Neural cell (in vitro differentiated cells): ENCODE measurements at regions not wholly inside any gene's neighbourhood (a gene's known extent, or its start where the extent isn't known, plus 50 kb on each side); places are given as distances from the start of the nearest gene placed in this dataset.

Experiments used
- CTCF ChIP-seq: fragments of 450-650 bp; IDR thresholded peaks from 2 replicates; pipeline ENCODE4 v1.5.1; 2014; ENCODE audit warnings: antibody characterized with exemption, mild to moderate bottlenecking, moderate library complexity; ENCODE audit not compliant: poor library complexity, severe bottlenecking
- EP300 ChIP-seq: fragments of 450-650 bp; conservative IDR thresholded peaks from 2 replicates; pipeline ENCODE4 v1.6.1; 2014; ENCODE audit warnings: antibody characterized with exemption, mild to moderate bottlenecking, moderate library complexity; ENCODE audit not compliant: poor library complexity, severe bottlenecking
- EZH2 ChIP-seq: fragments of 200-600, 300-800 bp; shearing (Covaris generic), sonication (generic); IDR thresholded peaks from 2 replicates; pipeline ENCODE4 v1.6.1; 2014; ENCODE audit warnings: antibody characterized with exemption, low read length, borderline replicate concordance, mild to moderate bottlenecking; ENCODE audit not compliant: insufficient read depth, poor library complexity, severe bottlenecking
- POLR2AphosphoS5 ChIP-seq: IDR thresholded peaks from 2 replicates; pipeline ENCODE4 v1.6.1; 2012
- RAD21 ChIP-seq: fragments of 450-650 bp; conservative IDR thresholded peaks from 2 replicates; pipeline ENCODE4 v1.6.1; 2014; ENCODE audit warnings: antibody characterized with exemption, mild to moderate bottlenecking, moderate library complexity
- SMC3 ChIP-seq: fragments of 450-650 bp; conservative IDR thresholded peaks from 2 replicates; pipeline ENCODE4 v1.6.1; 2014; ENCODE audit warnings: antibody characterized with exemption, mild to moderate bottlenecking, moderate library complexity; ENCODE audit not compliant: poor library complexity

DNA sequence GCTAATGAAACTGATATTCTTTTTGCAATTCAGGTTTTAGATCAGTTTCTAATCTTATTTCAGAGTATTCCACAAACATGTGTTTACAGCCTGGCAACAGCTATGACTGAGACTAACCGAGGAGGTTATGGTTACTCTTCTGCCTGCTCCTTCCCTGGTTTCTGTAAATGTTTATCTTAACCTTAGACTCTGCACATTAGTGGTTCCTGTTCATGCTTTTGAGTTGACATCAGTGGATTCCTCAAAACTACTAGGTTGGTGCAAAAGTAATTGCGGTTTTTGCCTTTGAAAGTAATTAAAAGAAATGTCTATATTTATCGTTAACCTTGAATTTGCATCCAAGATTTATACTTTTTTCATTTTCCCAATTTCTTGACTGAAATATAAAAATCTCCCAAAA, 237.0 kb upstream of the TSHZ3 start:
- TF ChIP-seq CTCF (no peak), EP300 (no peak), POLR2AphosphoS5 (no peak), RAD21 (no peak), EZH2 (no peak), SMC3 (no peak)
